H9 (cell line): ENCODE measurements at regions not wholly inside any gene's neighbourhood (a gene's known extent, or its start where the extent isn't known, plus 50 kb on each side); places are given as distances from the start of the nearest gene placed in this dataset.

Source experiments
- DNase-seq: peaks from one replicate; pipeline ENCODE4 v3.0.0-alpha.2; 2017
- H2AFZ ChIP-seq: one replicate; pipeline ENCODE4 v1.6.1; 2013; ENCODE audit warnings: mild to moderate bottlenecking, low read length, control low read depth, moderate library complexity
- H2AK5ac ChIP-seq: 2 replicates; pipeline ENCODE4 v1.6.1; 2013; ENCODE audit warnings: low read length, control low read depth, mixed read lengths; ENCODE audit not compliant: insufficient read length
- H2BK120ac ChIP-seq: one replicate; pipeline ENCODE4 v1.6.1; 2013; ENCODE audit warnings: low read depth, mild to moderate bottlenecking, low read length, control low read depth, inconsistent platforms; ENCODE audit not compliant: poor library complexity, severe bottlenecking
- H2BK12ac ChIP-seq: 2 replicates; pipeline ENCODE4 v1.6.1; 2013; ENCODE audit warnings: low read length, control low read depth, mixed read lengths, low read depth; ENCODE audit not compliant: insufficient read length
- H2BK15ac ChIP-seq: 2 replicates; pipeline ENCODE4 v1.6.1; 2013; ENCODE audit warnings: low read depth, low read length, control low read depth
- H2BK20ac ChIP-seq: one replicate; pipeline ENCODE4 v1.6.1; 2013; ENCODE audit warnings: low read depth, mild to moderate bottlenecking, low read length, control low read depth, inconsistent platforms; ENCODE audit not compliant: poor library complexity, severe bottlenecking
- H2BK5ac ChIP-seq: 2 replicates; pipeline ENCODE4 v1.6.1; 2013; ENCODE audit warnings: low read length, control low read depth, mixed read lengths; ENCODE audit not compliant: insufficient read length
- H3K14ac ChIP-seq: 2 replicates; pipeline ENCODE4 v1.6.1; 2013; ENCODE audit warnings: low read length, control low read depth; ENCODE audit not compliant: insufficient read depth
- H3K18ac ChIP-seq: 2 replicates; pipeline ENCODE4 v1.6.1; 2013; ENCODE audit warnings: low read depth, mild to moderate bottlenecking, mixed read lengths, low read length, control low read depth; ENCODE audit not compliant: insufficient read length
- H3K23ac ChIP-seq: 2 replicates; pipeline ENCODE4 v1.6.1; 2013; ENCODE audit warnings: low read length, control low read depth, mixed read lengths, low read depth; ENCODE audit not compliant: insufficient read length
- H3K23me2 ChIP-seq: 2 replicates; pipeline ENCODE4 v1.6.1; 2013; ENCODE audit warnings: low read depth, mild to moderate bottlenecking, mixed read lengths, low read length, control low read depth; ENCODE audit not compliant: insufficient read length, poor library complexity, severe bottlenecking
- H3K27ac ChIP-seq: 2 replicates; pipeline ENCODE4 v1.5.1; 2013; ENCODE audit warnings: low read length, control low read depth, mixed read lengths, low read depth; ENCODE audit not compliant: insufficient read length
- H3K27me3 ChIP-seq: 2 replicates; pipeline ENCODE4 v1.6.1; 2013; ENCODE audit warnings: low read length, control low read depth, inconsistent platforms; ENCODE audit not compliant: insufficient read depth
- H3K4ac ChIP-seq: 2 replicates; pipeline ENCODE4 v1.6.1; 2013; ENCODE audit warnings: low read depth, mild to moderate bottlenecking, control low read depth, inconsistent platforms, low read length, moderate library complexity
- H3K4me1 ChIP-seq: 2 replicates; pipeline ENCODE4 v1.6.1; 2013; ENCODE audit warnings: low read length, control low read depth, inconsistent platforms; ENCODE audit not compliant: insufficient read depth
- H3K4me2 ChIP-seq: 2 replicates; pipeline ENCODE4 v1.6.1; 2013; ENCODE audit warnings: low read length, control low read depth, mixed read lengths; ENCODE audit not compliant: insufficient read length, insufficient read depth
- H3K56ac ChIP-seq: 2 replicates; pipeline ENCODE4 v1.6.1; 2013; ENCODE audit warnings: low read depth, mild to moderate bottlenecking, mixed read lengths, low read length, control low read depth; ENCODE audit not compliant: insufficient read length
- H3K79me1 ChIP-seq: 2 replicates; pipeline ENCODE4 v1.6.1; 2013; ENCODE audit warnings: low read depth, mild to moderate bottlenecking, moderate library complexity, low read length, control low read depth, inconsistent platforms; ENCODE audit not compliant: insufficient read depth, poor library complexity, severe bottlenecking
- H3K79me2 ChIP-seq: 2 replicates; pipeline ENCODE4 v1.6.1; 2013; ENCODE audit warnings: low read length, control low read depth, inconsistent platforms; ENCODE audit not compliant: insufficient read depth
- H3K9ac ChIP-seq: 2 replicates; pipeline ENCODE4 v1.6.1; 2013; ENCODE audit warnings: low read length, control low read depth, mixed read lengths; ENCODE audit not compliant: insufficient read length; ENCODE audit errors: extremely low read depth
- H3K9me3 ChIP-seq: one replicate; pipeline ENCODE4 v1.6.1; 2013; ENCODE audit warnings: low read depth, low read length, inconsistent platforms; ENCODE audit not compliant: control insufficient read depth
- H3T11ph ChIP-seq: one replicate; pipeline ENCODE4 v1.6.1; 2013; ENCODE audit warnings: mild to moderate bottlenecking, low read length, control low read depth, inconsistent platforms
- H4K20me1 ChIP-seq: one replicate; pipeline ENCODE4 v1.6.1; 2013; ENCODE audit not compliant: control insufficient read depth, insufficient read length, insufficient read depth
- H4K5ac ChIP-seq: 2 replicates; pipeline ENCODE4 v1.6.1; 2013; ENCODE audit warnings: low read depth, mild to moderate bottlenecking, mixed read lengths, low read length, control low read depth; ENCODE audit not compliant: insufficient read length
- H4K8ac ChIP-seq: replicated peaks from 2 replicates; pipeline ENCODE4 v1.6.1; 2013; ENCODE audit warnings: low read length, control low read depth, mixed read lengths, low read depth; ENCODE audit not compliant: insufficient read length
- H4K91ac ChIP-seq: 2 replicates; pipeline ENCODE4 v1.6.1; 2013; ENCODE audit warnings: low read depth, mild to moderate bottlenecking, moderate library complexity, mixed read lengths, low read length, control low read depth; ENCODE audit not compliant: insufficient read length
- H3K27ac Mint-ChIP-seq, 3 experiments: 2 replicates in 2 of 3; 3 replicates in 1 of 3; pipeline ENCODE4 v1.8.0; 2020 to 2021; ENCODE audit warnings: mixed read lengths in 3 of 3, mild to moderate bottlenecking in 1 of 3, moderate library complexity in 1 of 3
- H3K27me3 Mint-ChIP-seq: 2 replicates; pipeline ENCODE4 v1.8.0; 2021; ENCODE audit warnings: low read depth, mild to moderate bottlenecking, moderate library complexity, mixed read lengths
- H3K36me3 Mint-ChIP-seq, 3 experiments: 2 replicates in 2 of 3; 3 replicates in 1 of 3; pipeline ENCODE4 v1.8.0; 2020 to 2021; ENCODE audit warnings: low read depth in 3 of 3, mixed read lengths in 3 of 3; ENCODE audit not compliant: insufficient read depth in 1 of 3
- H3K4me1 Mint-ChIP-seq, 2 experiments: 2 replicates each; pipeline ENCODE4 v1.8.0; 2020; ENCODE audit warnings: mixed read lengths in 2 of 2
- H3K4me3 Mint-ChIP-seq, 2 experiments: 2 replicates in 1 of 2; 3 replicates in 1 of 2; pipeline ENCODE4 v1.8.0; 2020 to 2021; ENCODE audit warnings: mild to moderate bottlenecking in 2 of 2, mixed read lengths in 2 of 2, moderate library complexity in 1 of 2
- H3K9me3 Mint-ChIP-seq, 2 experiments: 2 replicates in 1 of 2; 3 replicates in 1 of 2; pipeline ENCODE4 v1.8.0; 2020; ENCODE audit warnings: mild to moderate bottlenecking in 2 of 2, mixed read lengths in 2 of 2, moderate library complexity in 1 of 2
- CTCF ChIP-seq: fragments of 200-600 bp; sonication (generic); conservative IDR thresholded peaks from 3 replicates; pipeline ENCODE4 v1.8.0; 2021; ENCODE audit warnings: antibody characterized with exemption, mild to moderate bottlenecking
- WGBS: extraction: QIAGEN DNeasy Blood & Tissue Kit; methylation state at CpG from one replicate; pipeline ENCODE4 v1.1.7; 2013; ENCODE audit warnings: missing lambda C conversion rate, low lambda C conversion rate, mixed read lengths; ENCODE audit not compliant: insufficient read length; ENCODE audit errors: extremely low coverage; 5-methylcytosine and 5-hydroxymethylcytosine counted together

- H3K4me1 Mint-ChIP-seq, result no peaks in the 10 kb centered on the region
- no peak for TF ChIP-seq CTCF
- H3K79me2 ChIP-seq, result no peaks in the 10 kb centered on the region
Observed at GRCh38 chr19:57010541-57010940, 109.2 kb upstream of the USP29 start.

More at GRCh38 chr19:57010541-57010940, 109.2 kb upstream of the USP29 start:
- H2BK15ac ChIP-seq, result no peak overlapping the region
- H2BK120ac ChIP-seq, result no peak overlapping the region
- no peak overlapping the region for H3K18ac ChIP-seq
- H3K36me3 Mint-ChIP-seq, result peaks cover 9 to 55% (median 32%) of the 10 kb centered on the region in 3 experiments; a peak in 6 of 7 replicates
- H3K23ac ChIP-seq, result no peak overlapping the region
- no peak overlapping the region for H3K56ac ChIP-seq
- H3T11ph ChIP-seq, result no peak overlapping the region
- H2BK20ac ChIP-seq, result no peak overlapping the region
- no peak overlapping the region for H2AFZ ChIP-seq
- H4K20me1 ChIP-seq, result no peaks in the 10 kb centered on the region
- H3K4me1 ChIP-seq, result no peaks in the 10 kb centered on the region
- H4K5ac ChIP-seq, result no peak overlapping the region
- no CpG with 5 or more reads among the region's 16 CpGs for WGBS
- no peaks in the 10 kb centered on the region for H3K27me3 ChIP-seq
- H3K4me3 Mint-ChIP-seq, result no peak overlapping the region
- no peak overlapping the region for H3K27ac ChIP-seq
- no peak overlapping the region for H3K9ac ChIP-seq
- H3K9me3 Mint-ChIP-seq, result peaks cover 94 to 96% of the 10 kb centered on the region in 2 experiments
- H3K4me2 ChIP-seq, result no peak overlapping the region
- H3K27me3 Mint-ChIP-seq, result peaks cover 5% of the 10 kb centered on the region
- H3K27ac Mint-ChIP-seq, result no peak overlapping the region
- no peak overlapping the region for H3K4ac ChIP-seq
- no peak for DNase-seq
- peaks cover 77% of the 10 kb centered on the region for H3K9me3 ChIP-seq
- no peaks in the 10 kb centered on the region for H3K79me1 ChIP-seq
- H2BK12ac ChIP-seq, result no peak overlapping the region
- H3K14ac ChIP-seq, result no peak overlapping the region
- H2BK5ac ChIP-seq, result no peak overlapping the region
- no peaks in the 10 kb centered on the region for H3K23me2 ChIP-seq
- H4K91ac ChIP-seq, result no peak overlapping the region
- H4K8ac ChIP-seq, result no peak overlapping the region
- no peak overlapping the region for H2AK5ac ChIP-seq
